ENCODE measurements at regions not wholly inside any gene's neighbourhood (a gene's known extent, or its start where the extent isn't known, plus 50 kb on each side); places are given as distances from the start of the nearest gene placed in this dataset.

- no peak for DNase-seq
- H3K9me3 ChIP-seq (ENCODE audit: insufficient read depth, low read depth): no peaks in the 10 kb centered on the region
Measured at GRCh38 chr17:79524213-79525187, 86.4 kb downstream of the RBFOX3 start.

GRCh38 chr17:79522414-79522813 is 88.4 kb downstream of the RBFOX3 start:
- Histone ChIP-seq H3K4me2 (no peak overlapping the region), H4K20me1 (ENCODE audit: insufficient read depth) (no peaks in the 10 kb centered on the region), H2AFZ (no peak overlapping the region), H3K79me2 (ENCODE audit: low read depth) (no peaks in the 10 kb centered on the region), H3K9me2 (ENCODE audit: insufficient read depth) (no peaks in the 10 kb centered on the region), H3K4me1 (replicated peaks; ENCODE audit: insufficient read depth) (no peaks in the 10 kb centered on the region), H3K36me3 (ENCODE audit: low read depth) (no peaks in the 10 kb centered on the region), H3K27me3 (ENCODE audit: insufficient read depth, low read depth) (peaks cover 100% of the 10 kb centered on the region), H3F3A (ENCODE audit: insufficient read depth, low read depth) (no peaks in the 10 kb centered on the region), H3K27ac (no peak overlapping the region), H3K9me3 (ENCODE audit: insufficient read depth, low read depth) (no peaks in the 10 kb centered on the region), H3K4me3 (no peak overlapping the region)
- no TSS peak for BruUV-seq (replicated peaks)
- intact Hi-C loops (cut with micrococcal nuclease; ENCODE audit: unreplicated experiment): no loop called here
- ChIA-PET POLR2A (ENCODE audit: unreplicated experiment) (no interaction called here), CTCF (no interaction called here)
- no peak for DNase-seq
- TF ChIP-seq EZH2 (IDR thresholded peaks at IDR 0.05; ENCODE audit: low read depth) (no peak), CTCF (conservative IDR thresholded peaks at IDR 0.05) (no peak)

More at GRCh38 chr17:79524213-79525187, 86.4 kb downstream of the RBFOX3 start:
- Histone ChIP-seq H2AFZ (no peak overlapping the region), H3F3A (ENCODE audit: insufficient read depth, low read depth) (no peaks in the 10 kb centered on the region), H3K4me1 (replicated peaks; ENCODE audit: insufficient read depth) (no peaks in the 10 kb centered on the region), H3K79me2 (ENCODE audit: low read depth) (no peaks in the 10 kb centered on the region), H3K36me3 (ENCODE audit: low read depth) (no peaks in the 10 kb centered on the region), H3K27me3 (ENCODE audit: insufficient read depth, low read depth) (peaks cover 100% of the 10 kb centered on the region), H3K9me2 (ENCODE audit: insufficient read depth) (no peaks in the 10 kb centered on the region), H3K27ac (no peak overlapping the region), H3K4me3 (no peak overlapping the region), H4K20me1 (ENCODE audit: insufficient read depth) (no peaks in the 10 kb centered on the region), H3K4me2 (no peak overlapping the region)
- ChIA-PET CTCF (no interaction called here), POLR2A (ENCODE audit: unreplicated experiment) (interaction anchor here (0.7 kb wide), 1 partner anchor 172 kb away, joined by 5 read pairs; no protein-coding TSS in a partner anchor)
- no TSS peak for BruUV-seq (replicated peaks)
- no peak for TF ChIP-seq CTCF (conservative IDR thresholded peaks at IDR 0.05)
- TF ChIP-seq EZH2 (IDR thresholded peaks at IDR 0.05; ENCODE audit: low read depth): no peak
- intact Hi-C loops (cut with micrococcal nuclease; ENCODE audit: unreplicated experiment): no loop called here

DNA sequence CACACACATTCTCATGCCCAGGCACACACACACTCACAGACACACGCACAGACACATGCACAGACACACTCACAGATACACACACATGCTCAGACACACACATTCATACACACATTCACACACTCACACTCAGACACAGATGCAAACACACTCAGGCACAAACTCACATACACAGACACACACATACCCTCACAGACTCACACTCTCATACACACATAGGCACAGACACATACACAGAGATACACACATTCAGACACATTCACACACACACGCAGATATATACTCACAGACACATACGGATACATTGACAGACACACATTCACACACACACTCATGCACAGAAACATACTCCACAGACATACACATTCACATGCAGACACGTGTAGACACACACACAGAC is 89.6 kb downstream of the RBFOX3 start:
- H4K20me1 ChIP-seq (ENCODE audit: insufficient read depth): no peaks in the 10 kb centered on the region
- DNase-seq: no peak
- H3K4me2 ChIP-seq: no peak overlapping the region
- no peak overlapping the region for H3K4me3 ChIP-seq
- H2AFZ ChIP-seq: no peak overlapping the region
- peaks cover 100% of the 10 kb centered on the region for H3K27me3 ChIP-seq (ENCODE audit: insufficient read depth, low read depth)
- no peaks in the 10 kb centered on the region for H3F3A ChIP-seq (ENCODE audit: insufficient read depth, low read depth)
- no peaks in the 10 kb centered on the region for H3K4me1 ChIP-seq (replicated peaks; ENCODE audit: insufficient read depth)
- TF ChIP-seq CTCF (conservative IDR thresholded peaks at IDR 0.05): no peak
- no peak for TF ChIP-seq EZH2 (IDR thresholded peaks at IDR 0.05; ENCODE audit: low read depth)
- CTCF ChIA-PET: no interaction called here
- intact Hi-C loops (cut with micrococcal nuclease; ENCODE audit: unreplicated experiment): no loop called here
- H3K9me3 ChIP-seq (ENCODE audit: insufficient read depth, low read depth): no peaks in the 10 kb centered on the region
- H3K27ac ChIP-seq: no peak overlapping the region
- H3K9me2 ChIP-seq (ENCODE audit: insufficient read depth): no peaks in the 10 kb centered on the region
- H3K36me3 ChIP-seq (ENCODE audit: low read depth): no peaks in the 10 kb centered on the region
- no TSS peak for BruUV-seq (replicated peaks)
- POLR2A ChIA-PET (ENCODE audit: unreplicated experiment): no interaction called here
- H3K79me2 ChIP-seq (ENCODE audit: low read depth): no peaks in the 10 kb centered on the region
